ENCODE measurements at regions not wholly inside any gene's neighbourhood (a gene's known extent, or its start where the extent isn't known, plus 50 kb on each side); places are given as distances from the start of the nearest gene placed in this dataset.

GRCh38 chr18:2148823-2149222 is 422.5 kb downstream of the METTL4 start:
- Mint-ChIP-seq H3K9me3 (no peaks in the 10 kb centered on the region), H3K4me1 (ENCODE audit: low read depth) (no peaks in the 10 kb centered on the region), H3K27ac (no peak overlapping the region), H3K36me3 (ENCODE audit: low read depth) (no peaks in the 10 kb centered on the region), H3K4me3 (no peak overlapping the region), H3K27me3 (peaks cover 18% of the 10 kb centered on the region)
- CTCF ChIA-PET = interaction anchor here (0.6 kb wide), 1 partner anchor 51 kb away, joined by 3 read pairs; no protein-coding TSS in a partner anchor
- TF ChIP-seq, protein P1, sequence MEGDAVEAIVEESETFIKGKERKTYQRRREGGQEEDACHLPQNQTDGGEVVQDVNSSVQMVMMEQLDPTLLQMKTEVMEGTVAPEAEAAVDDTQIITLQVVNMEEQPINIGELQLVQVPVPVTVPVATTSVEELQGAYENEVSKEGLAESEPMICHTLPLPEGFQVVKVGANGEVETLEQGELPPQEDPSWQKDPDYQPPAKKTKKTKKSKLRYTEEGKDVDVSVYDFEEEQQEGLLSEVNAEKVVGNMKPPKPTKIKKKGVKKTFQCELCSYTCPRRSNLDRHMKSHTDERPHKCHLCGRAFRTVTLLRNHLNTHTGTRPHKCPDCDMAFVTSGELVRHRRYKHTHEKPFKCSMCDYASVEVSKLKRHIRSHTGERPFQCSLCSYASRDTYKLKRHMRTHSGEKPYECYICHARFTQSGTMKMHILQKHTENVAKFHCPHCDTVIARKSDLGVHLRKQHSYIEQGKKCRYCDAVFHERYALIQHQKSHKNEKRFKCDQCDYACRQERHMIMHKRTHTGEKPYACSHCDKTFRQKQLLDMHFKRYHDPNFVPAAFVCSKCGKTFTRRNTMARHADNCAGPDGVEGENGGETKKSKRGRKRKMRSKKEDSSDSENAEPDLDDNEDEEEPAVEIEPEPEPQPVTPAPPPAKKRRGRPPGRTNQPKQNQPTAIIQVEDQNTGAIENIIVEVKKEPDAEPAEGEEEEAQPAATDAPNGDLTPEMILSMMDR (IDR thresholded peaks at IDR 0.05) = no peak
- POLR2A ChIA-PET = no interaction called here
- H3K27ac ChIP-seq (ENCODE audit: low read depth in 1 of 2, low read length in 2 of 2) = no peak overlapping the region
- no peak for DNase-seq
- H3K4me1 ChIP-seq (ENCODE audit: insufficient read depth, low read length) = no peaks in the 10 kb centered on the region
- no peak for ATAC-seq (ENCODE audit: poor library complexity)
- intact Hi-C loops (cut with DNase I, micrococcal nuclease) = no loop called here
- peaks cover 0 to 4% of the 10 kb centered on the region in 2 experiments for H3K27me3 ChIP-seq (ENCODE audit: control insufficient read depth in 1 of 2, insufficient read depth in 2 of 2, low read length in 2 of 2)
- H3K36me3 ChIP-seq (ENCODE audit: insufficient read depth, low read length) = no peaks in the 10 kb centered on the region
- no peaks in the 10 kb centered on the region for H3K9me3 ChIP-seq (ENCODE audit: control insufficient read depth in 1 of 2, insufficient read depth in 1 of 2, low read length in 2 of 2)
- H3K4me3 ChIP-seq (ENCODE audit: low read length) = no peak overlapping the region

- peaks cover 0 to 4% of the 10 kb centered on the region in 2 experiments for H3K27me3 ChIP-seq (ENCODE audit: control insufficient read depth in 1 of 2, insufficient read depth in 2 of 2, low read length in 2 of 2)
- no peak overlapping the region for H3K27ac Mint-ChIP-seq
- DNase-seq (no peak), ATAC-seq (ENCODE audit: poor library complexity) (no peak)
- no peak overlapping the region for H3K4me3 ChIP-seq (ENCODE audit: low read length)
- H3K4me3 Mint-ChIP-seq = no peak overlapping the region
- no peaks in the 10 kb centered on the region for H3K36me3 Mint-ChIP-seq (ENCODE audit: low read depth)
- no peaks in the 10 kb centered on the region for H3K9me3 Mint-ChIP-seq
- intact Hi-C loops (cut with DNase I, micrococcal nuclease) = no loop called here
- no peaks in the 10 kb centered on the region for H3K9me3 ChIP-seq (ENCODE audit: control insufficient read depth in 1 of 2, insufficient read depth in 1 of 2, low read length in 2 of 2)
- ChIA-PET CTCF (no interaction called here), POLR2A (no interaction called here)
- H3K4me1 Mint-ChIP-seq (ENCODE audit: low read depth) = no peaks in the 10 kb centered on the region
- TF ChIP-seq, protein P1 (IDR thresholded peaks at IDR 0.05) = no peak
- no peaks in the 10 kb centered on the region for H3K36me3 ChIP-seq (ENCODE audit: insufficient read depth, low read length)
- no peak overlapping the region for H3K27ac ChIP-seq (ENCODE audit: low read depth in 1 of 2, low read length in 2 of 2)
- H3K4me1 ChIP-seq (ENCODE audit: insufficient read depth, low read length) = no peaks in the 10 kb centered on the region
- H3K27me3 Mint-ChIP-seq = peaks cover 17% of the 10 kb centered on the region
Measured at GRCh38 chr18:2150566-2150965, 420.7 kb downstream of the METTL4 start.

DNA sequence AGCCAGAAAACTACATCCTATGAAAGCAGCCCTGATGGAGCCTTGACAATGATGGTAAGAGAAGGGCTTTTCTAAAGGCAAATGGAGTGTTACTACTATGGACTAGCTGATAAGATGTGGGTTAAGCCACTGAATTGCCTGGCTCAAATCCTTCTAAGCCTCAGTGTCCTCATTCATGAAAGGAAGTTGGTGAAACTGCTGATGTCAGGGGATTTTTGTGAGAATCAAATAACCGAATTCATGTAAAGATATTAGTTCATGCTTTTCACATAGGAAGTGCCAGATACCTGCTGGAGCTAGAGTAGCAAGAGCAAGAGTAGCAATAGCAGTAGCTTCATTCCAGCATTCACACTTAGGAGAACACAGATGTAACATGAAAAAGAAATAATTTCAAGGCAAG is 417.0 kb downstream of the METTL4 start:
- ChIA-PET CTCF (no interaction called here), POLR2A (no interaction called here)
- Histone ChIP-seq H3K36me3 (ENCODE audit: insufficient read depth, low read length) (no peaks in the 10 kb centered on the region), H3K27ac (ENCODE audit: low read depth in 1 of 2, low read length in 2 of 2) (no peak overlapping the region), H3K4me1 (ENCODE audit: insufficient read depth, low read length) (no peaks in the 10 kb centered on the region), H3K9me3 (ENCODE audit: control insufficient read depth in 1 of 2, insufficient read depth in 1 of 2, low read length in 2 of 2) (no peaks in the 10 kb centered on the region), H3K4me3 (ENCODE audit: low read length) (no peak overlapping the region), H3K27me3 (ENCODE audit: control insufficient read depth in 1 of 2, insufficient read depth in 2 of 2, low read length in 2 of 2) (peaks cover 0 to 4% of the 10 kb centered on the region in 2 experiments)
- Mint-ChIP-seq H3K27me3 (peaks cover 9% of the 10 kb centered on the region), H3K9me3 (no peaks in the 10 kb centered on the region), H3K4me1 (ENCODE audit: low read depth) (no peaks in the 10 kb centered on the region), H3K4me3 (no peak overlapping the region), H3K36me3 (ENCODE audit: low read depth) (no peaks in the 10 kb centered on the region), H3K27ac (no peak overlapping the region)
- ATAC-seq (ENCODE audit: poor library complexity) (no peak), DNase-seq (no peak)
- intact Hi-C loops (cut with DNase I, micrococcal nuclease) = no loop called here
- TF ChIP-seq, protein P1 (IDR thresholded peaks at IDR 0.05) = no peak
